ENCODE measurements at regions not wholly inside any gene's neighbourhood (a gene's known extent, or its start where the extent isn't known, plus 50 kb on each side); places are given as distances from the start of the nearest gene placed in this dataset.

GRCh38 chr1:119228335-119229080, 88.1 kb upstream of the WARS2 start (continued):
- TF ChIP-seq ZNF696 (CRISPR knock-in tag; conservative IDR thresholded peaks at IDR 0.05) (no peak), CREB1 (IDR thresholded peaks at IDR 0.05) (no peak), CREB1 (CRISPR knock-in tag; IDR thresholded peaks at IDR 0.05) (no peak), ESRRA (IDR thresholded peaks at IDR 0.05; ENCODE audit: borderline replicate concordance, low read depth) (no peak), JUND (IDR thresholded peaks at IDR 0.05; ENCODE audit: borderline replicate concordance, low read depth, low read length) (no peak), JUND (tag; IDR thresholded peaks at IDR 0.05; ENCODE audit: borderline replicate concordance, low read depth, low read length) (no peak), EP400 (IDR thresholded peaks at IDR 0.05) (no peak), TAF9B (IDR thresholded peaks at IDR 0.05; ENCODE audit: partially characterized antibody) (no peak), NELFE (IDR thresholded peaks at IDR 0.05; ENCODE audit: insufficient read depth, insufficient read length) (no peak), TSC22D4 (tag; IDR thresholded peaks at IDR 0.05) (no peak)
- TF ChIP-seq, protein P1, sequence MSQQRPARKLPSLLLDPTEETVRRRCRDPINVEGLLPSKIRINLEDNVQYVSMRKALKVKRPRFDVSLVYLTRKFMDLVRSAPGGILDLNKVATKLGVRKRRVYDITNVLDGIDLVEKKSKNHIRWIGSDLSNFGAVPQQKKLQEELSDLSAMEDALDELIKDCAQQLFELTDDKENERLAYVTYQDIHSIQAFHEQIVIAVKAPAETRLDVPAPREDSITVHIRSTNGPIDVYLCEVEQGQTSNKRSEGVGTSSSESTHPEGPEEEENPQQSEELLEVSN (IDR thresholded peaks at IDR 0.05; ENCODE audit: borderline replicate concordance in 1 of 2, extremely low read depth in 1 of 2, insufficient read depth in 1 of 2, insufficient read length in 1 of 2, low read depth in 1 of 2, low read length in 1 of 2, poor library complexity in 1 of 2, severe bottlenecking in 1 of 2) = no peak
- TF ChIP-seq, protein P2, sequence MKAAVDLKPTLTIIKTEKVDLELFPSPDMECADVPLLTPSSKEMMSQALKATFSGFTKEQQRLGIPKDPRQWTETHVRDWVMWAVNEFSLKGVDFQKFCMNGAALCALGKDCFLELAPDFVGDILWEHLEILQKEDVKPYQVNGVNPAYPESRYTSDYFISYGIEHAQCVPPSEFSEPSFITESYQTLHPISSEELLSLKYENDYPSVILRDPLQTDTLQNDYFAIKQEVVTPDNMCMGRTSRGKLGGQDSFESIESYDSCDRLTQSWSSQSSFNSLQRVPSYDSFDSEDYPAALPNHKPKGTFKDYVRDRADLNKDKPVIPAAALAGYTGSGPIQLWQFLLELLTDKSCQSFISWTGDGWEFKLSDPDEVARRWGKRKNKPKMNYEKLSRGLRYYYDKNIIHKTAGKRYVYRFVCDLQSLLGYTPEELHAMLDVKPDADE (conservative IDR thresholded peaks at IDR 0.05; ENCODE audit: control insufficient read depth, low read depth, low read length) = no peak
- TF ChIP-seq, protein P3, sequence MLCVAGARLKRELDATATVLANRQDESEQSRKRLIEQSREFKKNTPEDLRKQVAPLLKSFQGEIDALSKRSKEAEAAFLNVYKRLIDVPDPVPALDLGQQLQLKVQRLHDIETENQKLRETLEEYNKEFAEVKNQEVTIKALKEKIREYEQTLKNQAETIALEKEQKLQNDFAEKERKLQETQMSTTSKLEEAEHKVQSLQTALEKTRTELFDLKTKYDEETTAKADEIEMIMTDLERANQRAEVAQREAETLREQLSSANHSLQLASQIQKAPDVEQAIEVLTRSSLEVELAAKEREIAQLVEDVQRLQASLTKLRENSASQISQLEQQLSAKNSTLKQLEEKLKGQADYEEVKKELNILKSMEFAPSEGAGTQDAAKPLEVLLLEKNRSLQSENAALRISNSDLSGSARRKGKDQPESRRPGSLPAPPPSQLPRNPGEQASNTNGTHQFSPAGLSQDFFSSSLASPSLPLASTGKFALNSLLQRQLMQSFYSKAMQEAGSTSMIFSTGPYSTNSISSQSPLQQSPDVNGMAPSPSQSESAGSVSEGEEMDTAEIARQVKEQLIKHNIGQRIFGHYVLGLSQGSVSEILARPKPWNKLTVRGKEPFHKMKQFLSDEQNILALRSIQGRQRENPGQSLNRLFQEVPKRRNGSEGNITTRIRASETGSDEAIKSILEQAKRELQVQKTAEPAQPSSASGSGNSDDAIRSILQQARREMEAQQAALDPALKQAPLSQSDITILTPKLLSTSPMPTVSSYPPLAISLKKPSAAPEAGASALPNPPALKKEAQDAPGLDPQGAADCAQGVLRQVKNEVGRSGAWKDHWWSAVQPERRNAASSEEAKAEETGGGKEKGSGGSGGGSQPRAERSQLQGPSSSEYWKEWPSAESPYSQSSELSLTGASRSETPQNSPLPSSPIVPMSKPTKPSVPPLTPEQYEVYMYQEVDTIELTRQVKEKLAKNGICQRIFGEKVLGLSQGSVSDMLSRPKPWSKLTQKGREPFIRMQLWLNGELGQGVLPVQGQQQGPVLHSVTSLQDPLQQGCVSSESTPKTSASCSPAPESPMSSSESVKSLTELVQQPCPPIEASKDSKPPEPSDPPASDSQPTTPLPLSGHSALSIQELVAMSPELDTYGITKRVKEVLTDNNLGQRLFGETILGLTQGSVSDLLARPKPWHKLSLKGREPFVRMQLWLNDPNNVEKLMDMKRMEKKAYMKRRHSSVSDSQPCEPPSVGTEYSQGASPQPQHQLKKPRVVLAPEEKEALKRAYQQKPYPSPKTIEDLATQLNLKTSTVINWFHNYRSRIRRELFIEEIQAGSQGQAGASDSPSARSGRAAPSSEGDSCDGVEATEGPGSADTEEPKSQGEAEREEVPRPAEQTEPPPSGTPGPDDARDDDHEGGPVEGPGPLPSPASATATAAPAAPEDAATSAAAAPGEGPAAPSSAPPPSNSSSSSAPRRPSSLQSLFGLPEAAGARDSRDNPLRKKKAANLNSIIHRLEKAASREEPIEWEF (CRISPR knock-in tag; IDR thresholded peaks at IDR 0.05) = no peak
